ENCODE measurements at regions not wholly inside any gene's neighbourhood (a gene's known extent, or its start where the extent isn't known, plus 50 kb on each side); places are given as distances from the start of the nearest gene placed in this dataset.

GRCh38 chr1:48103495-48103894, 106.3 kb upstream of the TRABD2B start:
- TF ChIP-seq ZNF565 (CRISPR knock-in tag; conservative IDR thresholded peaks at IDR 0.05; ENCODE audit: low read depth) (no peak), TSHZ2 (CRISPR knock-in tag; IDR thresholded peaks at IDR 0.05) (no peak), ZFP30 (CRISPR knock-in tag; IDR thresholded peaks at IDR 0.05) (no peak)
- ATAC-seq = no peak

GRCh38 chr1:48102766-48103165, 105.6 kb upstream of the TRABD2B start:
- no peak for TF ChIP-seq CSDC2 (CRISPR knock-in tag; IDR thresholded peaks at IDR 0.05)
- no peak for TF ChIP-seq CSRNP3 (CRISPR knock-in tag; IDR thresholded peaks at IDR 0.05)
- no peak for TF ChIP-seq ESRRG (CRISPR knock-in tag; IDR thresholded peaks at IDR 0.05)
- no peak for TF ChIP-seq BACH2 (CRISPR knock-in tag; IDR thresholded peaks at IDR 0.05; ENCODE audit: borderline replicate concordance)
- ATAC-seq = no peak

GRCh38 chr1:48099072-48099773, 102.0 kb upstream of the TRABD2B start:
- TF ChIP-seq SNAI2 (CRISPR knock-in tag; IDR thresholded peaks at IDR 0.05) = no peak
- TF ChIP-seq CSDC2 (CRISPR knock-in tag; IDR thresholded peaks at IDR 0.05) = no peak
- no peak for TF ChIP-seq TSHZ2 (CRISPR knock-in tag; IDR thresholded peaks at IDR 0.05)
- TF ChIP-seq ZC3H10 (CRISPR knock-in tag; IDR thresholded peaks at IDR 0.05) = no peak
- no peak for TF ChIP-seq CSRNP3 (CRISPR knock-in tag; IDR thresholded peaks at IDR 0.05)
- no peak for TF ChIP-seq ISL1 (CRISPR knock-in tag; IDR thresholded peaks at IDR 0.05)
- ATAC-seq = no peak

- TF ChIP-seq TCF4 (CRISPR knock-in tag; IDR thresholded peaks at IDR 0.05; ENCODE audit: borderline replicate concordance) = peak; percentile 48
- no peak for TF ChIP-seq CSRNP3 (CRISPR knock-in tag; IDR thresholded peaks at IDR 0.05)
- peak; percentile 95 for ATAC-seq
Observed at GRCh38 chr1:48093696-48094528, 96.7 kb upstream of the TRABD2B start.

GRCh38 chr1:48093147-48093546, 96.0 kb upstream of the TRABD2B start:
- ATAC-seq = no peak

More at GRCh38 chr1:48093147-48093546, 96.0 kb upstream of the TRABD2B start:
- TF ChIP-seq CSRNP3 (CRISPR knock-in tag; IDR thresholded peaks at IDR 0.05) (no peak), ISL1 (CRISPR knock-in tag; IDR thresholded peaks at IDR 0.05) (no peak), POU6F1 (CRISPR knock-in tag; IDR thresholded peaks at IDR 0.05; ENCODE audit: borderline replicate concordance, low read depth) (no peak), ZFP3 (CRISPR knock-in tag; IDR thresholded peaks at IDR 0.05) (no peak), ZFP30 (CRISPR knock-in tag; IDR thresholded peaks at IDR 0.05) (no peak), ZNF8 (CRISPR knock-in tag; IDR thresholded peaks at IDR 0.05) (no peak), TCF4 (CRISPR knock-in tag; IDR thresholded peaks at IDR 0.05; ENCODE audit: borderline replicate concordance) (no peak)

All from SK-N-SH treated with all-trans-retinoic acid at 6 μM for 48 hours (cell line).